ENCODE measurements at regions not wholly inside any gene's neighbourhood (a gene's known extent, or its start where the extent isn't known, plus 50 kb on each side); places are given as distances from the start of the nearest gene placed in this dataset.

DNA sequence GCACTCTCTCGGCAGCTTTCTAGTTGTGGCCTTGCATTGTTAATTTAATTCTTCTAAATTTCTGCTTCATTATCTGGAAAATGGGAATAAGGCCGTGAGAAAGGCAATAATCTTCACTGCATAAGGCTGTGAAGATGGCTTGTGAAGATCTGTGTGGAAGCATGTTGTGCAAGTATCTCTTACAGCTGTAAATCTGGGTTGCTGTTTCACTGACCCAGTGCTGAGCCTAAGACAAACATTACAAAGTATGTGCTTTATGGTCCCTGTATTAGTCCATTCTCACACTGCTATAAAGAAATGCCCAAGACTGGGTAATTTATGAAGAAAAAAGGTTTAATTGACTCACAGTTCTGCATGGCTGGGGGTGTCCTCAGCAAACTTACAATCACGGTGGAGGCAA, 101.0 kb upstream of the PTPRR start:
- no peak for TF ChIP-seq EZH2 (IDR thresholded peaks at IDR 0.05; ENCODE audit: low read length)
- FAIRE-seq: no peak
- H3K36me3 ChIP-seq (ENCODE audit: control insufficient read depth in 2 of 2, extremely low read depth in 1 of 2, insufficient read depth in 2 of 2, low read length in 2 of 2): no peaks in the 10 kb centered on the region

DNA sequence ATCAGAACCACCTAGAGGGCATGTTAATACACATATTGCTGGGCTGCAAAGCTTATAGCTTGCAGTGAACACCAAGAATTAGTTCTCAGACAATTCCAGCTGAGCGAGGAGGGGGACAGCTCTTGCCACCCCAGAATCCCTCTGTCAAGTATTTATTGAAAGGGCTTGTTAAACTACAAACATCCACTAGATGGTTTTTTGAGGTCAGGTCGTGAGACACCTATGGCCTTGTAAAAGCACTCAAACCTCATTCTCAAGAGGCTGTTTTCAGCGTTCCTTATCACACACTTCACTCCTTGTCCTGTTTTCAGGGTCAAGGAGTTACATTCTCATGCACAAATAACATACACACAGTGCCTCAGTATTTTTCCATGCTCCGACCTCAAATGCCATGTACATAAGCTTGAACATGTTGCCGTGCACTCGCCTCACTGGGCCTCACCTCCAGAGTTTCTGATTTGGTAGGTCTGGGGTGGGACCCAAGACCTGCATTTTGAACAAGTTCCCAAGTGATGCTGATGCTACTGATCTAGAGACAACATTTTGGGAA, 98.8 kb upstream of the PTPRR start:
- no peaks in the 10 kb centered on the region for H3K9me1 ChIP-seq (ENCODE audit: control insufficient read depth, extremely low read depth, insufficient read depth, low read length)
- no peak for FAIRE-seq
- no peaks in the 10 kb centered on the region for H3K27me3 ChIP-seq (ENCODE audit: control insufficient read depth, extremely low read depth, insufficient read depth, low read length)
- no peaks in the 10 kb centered on the region for H3K4me1 ChIP-seq (ENCODE audit: control insufficient read depth, extremely low read depth, insufficient read depth, low read length)
- H3K9me3 ChIP-seq (ENCODE audit: control insufficient read depth, low read depth, low read length): no peaks in the 10 kb centered on the region
- H3K36me3 ChIP-seq (ENCODE audit: control insufficient read depth in 2 of 2, extremely low read depth in 1 of 2, insufficient read depth in 2 of 2, low read length in 2 of 2): no peaks in the 10 kb centered on the region
- no peaks in the 10 kb centered on the region for H3K79me2 ChIP-seq (ENCODE audit: control insufficient read depth, insufficient read depth, low read length)
- no peak overlapping the region for H2AFZ ChIP-seq (ENCODE audit: control insufficient read depth, low read length)
- H3K27ac ChIP-seq (ENCODE audit: control insufficient read depth, insufficient read depth, low read length): no peak overlapping the region
- TF ChIP-seq EZH2 (IDR thresholded peaks at IDR 0.05; ENCODE audit: low read length) (no peak), CTCF (optimal IDR thresholded peaks at IDR 0.05 in 1 of 3, IDR thresholded peaks at IDR 0.05 in 1 of 3, conservative IDR thresholded peaks at IDR 0.05 in 1 of 3; ENCODE audit: extremely low read depth in 1 of 3, insufficient read depth in 2 of 3, low read length in 3 of 3) (no peak)
- H3K9ac ChIP-seq (ENCODE audit: control insufficient read depth, extremely low read depth, insufficient read depth, low read length): no peak overlapping the region
- H3K4me2 ChIP-seq (ENCODE audit: control insufficient read depth, extremely low read depth, insufficient read depth, low read depth, low read length): no peak overlapping the region
- no peak overlapping the region for H3K4me3 ChIP-seq (ENCODE audit: control insufficient read depth in 2 of 3, extremely low read depth in 1 of 3, insufficient read depth in 2 of 3, low read depth in 1 of 3, low read length in 3 of 3)
- dilution Hi-C loops (cut with MboI; ENCODE audit: extremely low pct_ligation_motif_present, low sequenced_read_pairs): loop anchor here (25.0 kb wide), 1 partner anchor 282 kb away; no protein-coding TSS in a partner anchor
- H4K20me1 ChIP-seq (ENCODE audit: control insufficient read depth, extremely low read depth, insufficient read depth, low read length): no peaks in the 10 kb centered on the region
- DNase-seq (ENCODE audit: low read depth, low spot score): no peak

More for the DNA sequence above, 101.0 kb upstream of the PTPRR start:
- Histone ChIP-seq H3K4me1 (ENCODE audit: control insufficient read depth, extremely low read depth, insufficient read depth, low read length) (no peaks in the 10 kb centered on the region), H3K9me1 (ENCODE audit: control insufficient read depth, extremely low read depth, insufficient read depth, low read length) (no peaks in the 10 kb centered on the region), H3K9me3 (ENCODE audit: control insufficient read depth, low read depth, low read length) (no peaks in the 10 kb centered on the region), H3K9ac (ENCODE audit: control insufficient read depth, extremely low read depth, insufficient read depth, low read length) (no peak overlapping the region), H3K4me2 (ENCODE audit: control insufficient read depth, extremely low read depth, insufficient read depth, low read depth, low read length) (no peak overlapping the region), H3K27me3 (ENCODE audit: control insufficient read depth, extremely low read depth, insufficient read depth, low read length) (no peaks in the 10 kb centered on the region), H2AFZ (ENCODE audit: control insufficient read depth, low read length) (no peak overlapping the region), H3K27ac (ENCODE audit: control insufficient read depth, insufficient read depth, low read length) (no peak overlapping the region), H4K20me1 (ENCODE audit: control insufficient read depth, extremely low read depth, insufficient read depth, low read length) (no peaks in the 10 kb centered on the region), H3K79me2 (ENCODE audit: control insufficient read depth, insufficient read depth, low read length) (no peaks in the 10 kb centered on the region), H3K4me3 (ENCODE audit: control insufficient read depth in 2 of 3, extremely low read depth in 1 of 3, insufficient read depth in 2 of 3, low read depth in 1 of 3, low read length in 3 of 3) (no peak overlapping the region)
- dilution Hi-C loops (cut with MboI; ENCODE audit: extremely low pct_ligation_motif_present, low sequenced_read_pairs): loop anchor here (25.0 kb wide), 1 partner anchor 284 kb away; no protein-coding TSS in a partner anchor
- no peak for DNase-seq (ENCODE audit: low read depth, low spot score)

GRCh38 chr12:71018682-71019081, 98.1 kb upstream of the PTPRR start:
- Histone ChIP-seq H2AFZ (ENCODE audit: control insufficient read depth, low read length) (no peak overlapping the region), H3K4me2 (ENCODE audit: control insufficient read depth, extremely low read depth, insufficient read depth, low read depth, low read length) (no peak overlapping the region), H3K9ac (ENCODE audit: control insufficient read depth, extremely low read depth, insufficient read depth, low read length) (no peak overlapping the region), H3K27ac (ENCODE audit: control insufficient read depth, insufficient read depth, low read length) (no peak overlapping the region), H3K9me3 (ENCODE audit: control insufficient read depth, low read depth, low read length) (no peaks in the 10 kb centered on the region), H3K4me3 (ENCODE audit: control insufficient read depth in 2 of 3, extremely low read depth in 1 of 3, insufficient read depth in 2 of 3, low read depth in 1 of 3, low read length in 3 of 3) (no peak overlapping the region), H4K20me1 (ENCODE audit: control insufficient read depth, extremely low read depth, insufficient read depth, low read length) (no peaks in the 10 kb centered on the region), H3K4me1 (ENCODE audit: control insufficient read depth, extremely low read depth, insufficient read depth, low read length) (no peaks in the 10 kb centered on the region), H3K9me1 (ENCODE audit: control insufficient read depth, extremely low read depth, insufficient read depth, low read length) (no peaks in the 10 kb centered on the region), H3K27me3 (ENCODE audit: control insufficient read depth, extremely low read depth, insufficient read depth, low read length) (no peaks in the 10 kb centered on the region), H3K79me2 (ENCODE audit: control insufficient read depth, insufficient read depth, low read length) (no peaks in the 10 kb centered on the region), H3K36me3 (ENCODE audit: control insufficient read depth in 2 of 2, extremely low read depth in 1 of 2, insufficient read depth in 2 of 2, low read length in 2 of 2) (no peaks in the 10 kb centered on the region)
- TF ChIP-seq EZH2 (IDR thresholded peaks at IDR 0.05; ENCODE audit: low read length) (no peak), CTCF (optimal IDR thresholded peaks at IDR 0.05 in 1 of 3, IDR thresholded peaks at IDR 0.05 in 1 of 3, conservative IDR thresholded peaks at IDR 0.05 in 1 of 3; ENCODE audit: extremely low read depth in 1 of 3, insufficient read depth in 2 of 3, low read length in 3 of 3) (no peak)
- DNase-seq (ENCODE audit: low read depth, low spot score): no peak
- dilution Hi-C loops (cut with MboI; ENCODE audit: extremely low pct_ligation_motif_present, low sequenced_read_pairs): loop anchor here (25.0 kb wide), 1 partner anchor 281 kb away; no protein-coding TSS in a partner anchor
- no peak for FAIRE-seq

All from keratinocyte (primary cell).